H1 (cell line): ENCODE measurements at regions not wholly inside any gene's neighbourhood (a gene's known extent, or its start where the extent isn't known, plus 50 kb on each side); places are given as distances from the start of the nearest gene placed in this dataset.

Source experiments
- CTCF ChIA-PET: fragments of 300-600 bp; sonication (Branson Sonifier 250); formaldehyde crosslinking; loops from one replicate; lab custom pipeline; 2021; ENCODE audit not compliant: partially characterized antibody; lab: Charles Lee
- POLR2A ChIA-PET: fragments of 300-600 bp; sonication (Branson Sonifier 250); formaldehyde crosslinking; loops from one replicate; lab custom pipeline; 2021; ENCODE audit warnings: inconsistent platforms; ENCODE audit not compliant: partially characterized antibody; lab: Charles Lee
- DNase-seq, 2 experiments: peaks; one replicate each; pipeline versions ENCODE4 v3.0.0 to v3.0.0-alpha.2; 2010 to 2022; ENCODE audit warnings: low spot score in 2 of 2, low read depth in 1 of 2, mixed read lengths in 1 of 2
- FAIRE-seq: peaks from 2 replicates; lab custom pipeline; 2011; peaks lifted over from hg19 to GRCh38; lab: Jason Lieb, UNC
- H2AFZ ChIP-seq: 2 replicates; pipeline ENCODE4 v1.8.1; 2012; ENCODE audit warnings: low read length, inconsistent platforms
- H2AK5ac ChIP-seq: 2 replicates; pipeline ENCODE4 v1.6.1; 2013; ENCODE audit warnings: low read depth, low read length
- H2BK120ac ChIP-seq: replicated peaks from 2 replicates; pipeline ENCODE3; 2013; ENCODE audit warnings: low read depth, low read length, inconsistent platforms
- H2BK12ac ChIP-seq: 2 replicates; pipeline ENCODE4 v1.6.1; 2013; ENCODE audit warnings: low read depth, low read length
- H2BK15ac ChIP-seq: 2 replicates; pipeline ENCODE4 v1.6.1; 2013; ENCODE audit warnings: low read length
- H2BK20ac ChIP-seq: 2 replicates; pipeline ENCODE4 v1.6.1; 2013; ENCODE audit warnings: low read length
- H2BK5ac ChIP-seq: 2 replicates; pipeline ENCODE4 v1.6.1; 2013; ENCODE audit warnings: low read depth, low read length
- H3K14ac ChIP-seq: 2 replicates; pipeline ENCODE4 v1.6.1; 2013; ENCODE audit warnings: inconsistent platforms; ENCODE audit not compliant: insufficient read length
- H3K18ac ChIP-seq: 2 replicates; pipeline ENCODE4 v1.6.1; 2013; ENCODE audit warnings: low read length; ENCODE audit errors: extremely low read depth
- H3K23ac ChIP-seq: 2 replicates; pipeline ENCODE4 v1.6.1; 2013; ENCODE audit warnings: inconsistent platforms; ENCODE audit not compliant: insufficient read length
- H3K23me2 ChIP-seq: 2 replicates; pipeline ENCODE4 v1.6.1; 2013; ENCODE audit warnings: low read depth, low read length
- H3K27ac ChIP-seq: 2 replicates; pipeline ENCODE4 v1.6.1; 2011; ENCODE audit warnings: low read depth, low read length, inconsistent platforms
- H3K27me3 ChIP-seq, 4 experiments: replicated peaks in 1 of 4; 1 replicate in 1 of 4; 2 replicates in 3 of 4; pipeline versions ENCODE4 v1.6.1 to v1.8.1; 2011 to 2013; ENCODE audit warnings: low read length in 3 of 4, mild to moderate bottlenecking in 3 of 4, inconsistent platforms in 2 of 4, mixed read lengths in 2 of 4, moderate library complexity in 1 of 4; ENCODE audit not compliant: control insufficient read depth in 3 of 4, insufficient read depth in 3 of 4; ENCODE audit errors: extremely low read depth in 1 of 4
- H3K36me3 ChIP-seq, 4 experiments: 2 replicates each; pipeline versions ENCODE4 v1.6.1 to v1.8.1; 2011 to 2013; ENCODE audit warnings: mild to moderate bottlenecking in 4 of 4, low read length in 3 of 4, moderate library complexity in 2 of 4, control low read depth in 1 of 4, inconsistent platforms in 1 of 4; ENCODE audit not compliant: insufficient read depth in 4 of 4, control insufficient read depth in 2 of 4
- H3K4ac ChIP-seq: replicated peaks from 2 replicates; pipeline ENCODE3; 2013; ENCODE audit warnings: low read length, low read depth, mixed read lengths, inconsistent platforms; ENCODE audit not compliant: insufficient read length
- H3K4me1 ChIP-seq, 4 experiments: replicated peaks in 1 of 4; 1 replicate in 1 of 4; 2 replicates in 3 of 4; pipeline versions ENCODE4 v1.6.1 to v1.8.1; 2011 to 2013; ENCODE audit warnings: low read length in 3 of 4, inconsistent platforms in 2 of 4, mixed read lengths in 1 of 4; ENCODE audit not compliant: insufficient read depth in 4 of 4, control insufficient read depth in 3 of 4
- H3K4me2 ChIP-seq, 2 experiments: 2 replicates each; pipeline versions ENCODE4 v1.6.1 to v1.8.1; 2011 to 2013; ENCODE audit warnings: low read depth in 2 of 2, low read length in 2 of 2, control low read depth in 1 of 2, inconsistent platforms in 1 of 2, mild to moderate bottlenecking in 1 of 2; ENCODE audit not compliant: insufficient read depth in 1 of 2
- H3K4me3 ChIP-seq, 4 experiments: fragments of 200-600, 300-600 bp in 1 of 4; sonication (generic), shearing (Covaris generic), sonication (Bioruptor Twin) in 1 of 4; 2 replicates each; pipeline versions ENCODE4 v1.5.1 to v1.8.1; 2011 to 2016; ENCODE audit warnings: low read length in 4 of 4, low read depth in 3 of 4, control low read depth in 2 of 4, inconsistent platforms in 2 of 4, mild to moderate bottlenecking in 2 of 4, mixed read lengths in 1 of 4, moderate library complexity in 1 of 4; ENCODE audit not compliant: insufficient read depth in 2 of 4; ENCODE audit errors: extremely low read depth in 1 of 4
- H3K56ac ChIP-seq: replicated peaks from 2 replicates; pipeline ENCODE3; 2013; ENCODE audit warnings: low read depth, mild to moderate bottlenecking, mixed read lengths, low read length, inconsistent platforms; ENCODE audit not compliant: insufficient read length
- H3K79me1 ChIP-seq: 2 replicates; pipeline ENCODE4 v1.6.1; 2013; ENCODE audit warnings: low read depth, low read length, control low read depth
- H3K79me2 ChIP-seq, 2 experiments: 2 replicates each; pipeline versions ENCODE4 v1.6.1 to v1.8.1; 2012 to 2013; ENCODE audit warnings: low read length in 2 of 2, mild to moderate bottlenecking in 2 of 2, inconsistent platforms in 1 of 2; ENCODE audit not compliant: insufficient read depth in 2 of 2, control insufficient read depth in 1 of 2
- H3K9ac ChIP-seq, 4 experiments: replicated peaks in 1 of 4; 1 replicate in 1 of 4; 2 replicates in 3 of 4; pipeline versions ENCODE4 v1.6.1 to v1.8.1; 2011 to 2013; ENCODE audit warnings: low read depth in 3 of 4, low read length in 3 of 4, control low read depth in 2 of 4, mild to moderate bottlenecking in 2 of 4, moderate library complexity in 2 of 4, inconsistent platforms in 1 of 4; ENCODE audit errors: extremely low read depth in 1 of 4
- H3K9me3 ChIP-seq, 2 experiments: 2 replicates each; pipeline versions ENCODE4 v1.6.1 to v1.8.1; 2012 to 2013; ENCODE audit warnings: mild to moderate bottlenecking in 2 of 2, moderate library complexity in 2 of 2, control low read depth in 1 of 2, inconsistent platforms in 1 of 2, low read depth in 1 of 2, low read length in 1 of 2, mixed read lengths in 1 of 2; ENCODE audit not compliant: insufficient read depth in 2 of 2
- H4K20me1 ChIP-seq, 2 experiments: replicated peaks in 1 of 2; 2 replicates each; pipeline versions ENCODE3 to v1.8.1; 2011 to 2013; ENCODE audit warnings: inconsistent platforms in 2 of 2, low read length in 2 of 2, mild to moderate bottlenecking in 1 of 2; ENCODE audit not compliant: insufficient read depth in 2 of 2, control insufficient read depth in 1 of 2
- H4K5ac ChIP-seq: 2 replicates; pipeline ENCODE4 v1.6.1; 2013; ENCODE audit warnings: low read length, low read depth, mixed read lengths, inconsistent platforms; ENCODE audit not compliant: insufficient read length
- H4K8ac ChIP-seq: 2 replicates; pipeline ENCODE4 v1.8.0; 2013; ENCODE audit warnings: mild to moderate bottlenecking, moderate library complexity, low read length, inconsistent platforms; ENCODE audit not compliant: insufficient read depth; ENCODE audit errors: extremely low read depth
- H4K91ac ChIP-seq: replicated peaks from 2 replicates; pipeline ENCODE3; 2013; ENCODE audit warnings: low read length, mixed read lengths, inconsistent platforms; ENCODE audit not compliant: insufficient read length
- GABPA ChIP-seq: IDR thresholded peaks from 2 replicates; pipeline ENCODE4 v1.6.1; 2011; ENCODE audit warnings: mild to moderate bottlenecking, low read length, moderate library complexity, borderline replicate concordance; ENCODE audit not compliant: insufficient read depth
- JUND ChIP-seq: IDR thresholded peaks from 2 replicates; pipeline ENCODE4 v1.6.1; 2011; ENCODE audit warnings: mild to moderate bottlenecking, improper control_type of control experiment, low read length
- MAX ChIP-seq: IDR thresholded peaks from 2 replicates; pipeline ENCODE4 v1.6.1; 2012; ENCODE audit warnings: inconsistent platforms
- POLR2AphosphoS5 ChIP-seq: IDR thresholded peaks from 2 replicates; pipeline ENCODE4 v1.6.1; 2011; ENCODE audit warnings: low read depth, low read length
- POU5F1 ChIP-seq: IDR thresholded peaks from 2 replicates; pipeline ENCODE4 v1.6.1; 2011; ENCODE audit warnings: low read depth, mild to moderate bottlenecking, low read length, moderate library complexity
- RNF2 ChIP-seq: fragments of 200-900, 300-1000 bp; sonication (generic); IDR thresholded peaks from 2 replicates; pipeline ENCODE4 v1.7.1; 2016; ENCODE audit warnings: borderline replicate concordance, low read depth, mild to moderate bottlenecking, antibody characterized with exemption, low read length; ENCODE audit not compliant: poor library complexity, severe bottlenecking; ENCODE audit errors: missing control alignments
- SP1 ChIP-seq: IDR thresholded peaks from 2 replicates; pipeline ENCODE4 v1.6.1; 2011; ENCODE audit warnings: low read depth, low read length
- USF2 ChIP-seq: IDR thresholded peaks from 2 replicates; pipeline ENCODE4 v1.6.1; 2011; ENCODE audit warnings: low read length, improper control_type of control experiment
- ZNF274 ChIP-seq: IDR thresholded peaks from 2 replicates; pipeline ENCODE4 v1.7.0; 2012; ENCODE audit warnings: low read length, borderline replicate concordance; ENCODE audit errors: extremely low read depth
- WGBS, 2 experiments: shearing (Covaris generic) in 1 of 2; methylation state at CpG; one replicate each; pipeline versions ENCODE4 v1.1.6 to v1.1.7; 2013 to 2015; ENCODE audit warnings: low lambda C conversion rate in 2 of 2, mixed read lengths in 2 of 2, inconsistent platforms in 1 of 2, low coverage in 1 of 2, missing lambda C conversion rate in 1 of 2; ENCODE audit not compliant: insufficient replicate concordance in 2 of 2, insufficient coverage in 1 of 2, insufficient read length in 1 of 2; ENCODE audit errors: extremely low coverage in 1 of 2, missing lambda C conversion rate in 1 of 2; 5-methylcytosine and 5-hydroxymethylcytosine counted together

- Histone ChIP-seq H3K9ac (no peak overlapping the region), H3K4me3 (no peak overlapping the region), H3K27me3 (no peaks in the 10 kb centered on the region), H2BK12ac (no peak overlapping the region), H3K23ac (no peak overlapping the region), H3K4ac (no peak overlapping the region), H3K79me2 (no peaks in the 10 kb centered on the region), H3K9me3 (peaks cover 20 to 72% of the 10 kb centered on the region in 2 experiments), H2BK20ac (no peak overlapping the region), H2AFZ (no peak overlapping the region; the same call in 1 of the 2 replicates), H3K18ac (no peak overlapping the region), H4K20me1 (no peaks in the 10 kb centered on the region), H3K23me2 (peaks cover 4% of the 10 kb centered on the region; the same call in 1 of the 2 replicates), H3K27ac (no peak overlapping the region), H4K8ac (no peak overlapping the region), H3K36me3 (no peaks in the 10 kb centered on the region), H4K5ac (no peak overlapping the region), H3K14ac (no peak overlapping the region), H3K4me2 (no peak overlapping the region), H3K56ac (no peak overlapping the region), H2BK15ac (no peak overlapping the region), H3K4me1 (no peaks in the 10 kb centered on the region), H3K79me1 (no peaks in the 10 kb centered on the region), H2BK5ac (no peak overlapping the region), H4K91ac (peak overlapping the region; percentile 34), H2AK5ac (no peak overlapping the region), H2BK120ac (no peak overlapping the region)
- DNase-seq (no peak), FAIRE-seq (no peak)
- ChIA-PET POLR2A (interaction anchor here (0.7 kb wide), 1 partner anchor 96 kb away, joined by 3 read pairs; no protein-coding TSS in a partner anchor), CTCF (interaction anchor here (1.6 kb wide), 1 partner anchor 52 kb away, joined by 4 read pairs; no protein-coding TSS in a partner anchor)
- 75% methylated on average over 9 of the region's 9 CpGs; no CpG with 5 or more reads in 1 of the 2 experiments for WGBS, 2 experiments
- TF ChIP-seq USF2, result no peak
- TF ChIP-seq POLR2AphosphoS5, result no peak
- no peak for TF ChIP-seq POU5F1
- no peak for TF ChIP-seq MAX
- TF ChIP-seq JUND, result no peak
- no peak for TF ChIP-seq GABPA
- no peak for TF ChIP-seq RNF2
- TF ChIP-seq SP1, result no peak
- TF ChIP-seq ZNF274, result no peak
Measured at GRCh38 chr15:55003965-55004873, 192.5 kb downstream of the RSL24D1 start.
